ENCODE measurements at regions not wholly inside any gene's neighbourhood (a gene's known extent, or its start where the extent isn't known, plus 50 kb on each side); places are given as distances from the start of the nearest gene placed in this dataset.

DNA sequence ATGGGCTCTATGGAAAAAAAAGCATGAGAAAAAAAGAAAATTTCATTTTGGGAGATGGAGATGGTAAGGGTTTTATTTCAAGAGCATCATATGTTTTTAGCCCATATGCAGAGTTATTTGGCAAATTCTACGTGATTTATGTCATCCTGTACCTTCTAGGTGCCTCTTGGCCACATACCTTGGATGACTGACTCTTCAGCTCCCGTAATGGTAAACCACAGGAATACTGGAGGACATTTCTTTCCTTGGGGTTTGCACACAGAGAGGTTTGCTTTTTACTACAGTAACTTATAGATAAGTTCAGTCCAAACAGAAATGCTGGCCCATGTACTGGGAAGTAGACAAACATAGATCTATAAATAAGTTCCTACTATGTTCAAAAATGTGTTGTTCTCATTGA is 132.2 kb downstream of the SH3BGRL2 start:
- DNase-seq, result no peak

DNA sequence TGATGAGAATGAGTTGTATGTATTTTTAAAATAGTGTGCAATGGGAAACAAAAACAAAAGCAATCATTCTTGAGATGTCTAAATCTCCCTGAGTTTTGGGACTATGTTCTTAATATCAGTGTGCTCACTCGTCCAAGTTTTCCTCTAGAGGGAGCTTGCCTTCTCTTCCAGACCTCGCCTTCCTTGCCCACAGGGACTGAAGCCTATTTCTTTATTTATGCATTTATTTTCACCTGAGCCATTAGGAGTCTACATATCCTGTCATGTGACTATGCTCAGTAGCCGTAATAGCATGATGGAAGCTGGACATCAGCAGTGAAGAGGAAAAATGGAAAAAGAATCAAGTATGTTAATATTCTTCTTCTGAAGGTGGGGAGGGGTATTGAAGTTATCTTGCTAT is 131.2 kb downstream of the SH3BGRL2 start:
- DNase-seq, result no peak

DNA sequence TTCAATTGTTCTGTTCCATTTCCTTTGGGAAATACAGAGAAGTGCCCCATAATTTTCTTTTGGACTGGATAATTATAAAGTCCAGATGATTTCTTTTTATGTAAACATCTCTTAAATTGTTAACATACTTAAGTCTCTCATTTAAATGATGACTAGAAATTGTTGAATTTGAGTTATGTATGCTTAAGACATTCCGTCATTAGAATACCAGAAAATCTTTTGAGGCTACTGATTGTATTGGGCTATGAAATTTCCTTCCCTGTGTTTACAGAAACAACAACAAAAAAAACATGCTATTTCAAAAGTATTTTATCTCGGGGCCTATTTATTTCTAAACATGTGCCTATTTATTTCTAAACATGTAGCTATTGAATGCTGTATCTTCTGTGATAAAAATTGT is 125.4 kb downstream of the SH3BGRL2 start:
- no peak for DNase-seq

DNA sequence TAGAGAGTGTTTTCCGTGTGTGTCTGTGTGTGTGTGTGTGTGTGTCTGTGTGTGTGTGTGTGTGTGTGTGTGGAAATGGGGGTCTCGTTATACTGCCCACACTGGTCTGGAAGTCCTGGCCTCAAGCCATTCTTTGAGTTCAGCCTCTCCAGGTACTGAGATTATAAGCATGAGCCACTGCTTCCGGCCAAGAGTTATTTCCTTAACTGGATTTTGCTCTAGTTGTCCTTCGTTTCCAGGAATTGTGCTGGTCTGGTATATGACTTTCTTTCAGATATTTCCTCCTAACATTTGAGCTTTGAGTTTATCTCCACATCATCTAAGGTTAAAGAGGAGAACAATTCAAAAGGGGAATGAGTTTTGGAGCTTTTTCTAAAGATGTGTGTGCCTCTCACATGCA is 124.8 kb downstream of the SH3BGRL2 start:
- no peak for DNase-seq

Data from T-helper 9 cell (primary cell).